Ovary (tissue), 7 donors: ENCODE measurements at regions not wholly inside any gene's neighbourhood (a gene's known extent, or its start where the extent isn't known, plus 50 kb on each side); places are given as distances from the start of the nearest gene placed in this dataset.
"Not testable (repeated sequence)": the region's sequence is repeated elsewhere in the genome, so short reads cannot be mapped to it uniquely, and the experiment has no call there.

Source experiments
- DNase-seq, 5 donors: peaks; one replicate each; pipeline ENCODE4 v3.0.0-alpha.2; 2019 to 2020
- H3K27ac ChIP-seq, 2 donors: fragments of 200-600 bp; one replicate each; pipeline versions ENCODE4 v1.5.1 to v1.8.0; 2019 to 2022
- H3K27me3 ChIP-seq: fragments of 200-600 bp; one replicate; pipeline ENCODE4 v1.8.0; 2022
- H3K36me3 ChIP-seq: fragments of 200-600 bp; sonication (generic); one replicate; pipeline ENCODE4 v1.5.1; 2019
- H3K4me1 ChIP-seq: one replicate; pipeline ENCODE4 v1.8.1; 2013; ENCODE audit warnings: mild to moderate bottlenecking, moderate library complexity; ENCODE audit not compliant: insufficient read depth
- H3K4me3 ChIP-seq: fragments of 200-600 bp; sonication (generic); one replicate; pipeline ENCODE4 v1.5.1; 2017
- H3K9me3 ChIP-seq, 2 donors: fragments of 200-600 bp in 1 of 2; sonication (generic) in 1 of 2; one replicate each; pipeline versions ENCODE4 v1.5.1 to v1.8.1; 2013 to 2019; ENCODE audit warnings: mild to moderate bottlenecking in 1 of 2, moderate library complexity in 1 of 2
- CTCF ChIP-seq, 3 donors: fragments of 450-650 bp in 2 of 3; fragments of 200-600 bp in 1 of 3; IDR thresholded peaks; one replicate each; pipeline versions ENCODE4 v1.5.1 to v1.8.0; 2016 to 2022; ENCODE audit warnings: antibody characterized with exemption in 3 of 3, mild to moderate bottlenecking in 1 of 3
- EP300 ChIP-seq: sonication (generic); formaldehyde crosslinking; IDR thresholded peaks from one replicate; pipeline ENCODE4 v1.6.1; 2017; ENCODE audit warnings: antibody characterized with exemption
- POLR2A ChIP-seq: fragments of 450-650 bp; IDR thresholded peaks from one replicate; pipeline ENCODE4 v1.6.1; 2017; ENCODE audit warnings: antibody characterized with exemption, mild to moderate bottlenecking, moderate library complexity
- WGBS, 3 donors: extraction: QIAGEN DNeasy Blood & Tissue Kit in 1 of 3; methylation state at CpG; one replicate each; pipeline versions ENCODE4 v1.1.5 to v1.1.7; 2013 to 2017; 5-methylcytosine and 5-hydroxymethylcytosine counted together
- intact Hi-C, 4 donors: fragments of 100-400 bp; cut with DNase I; formaldehyde crosslinking; loops; one replicate each; pipeline versions ENCODE4 v1.11.0 to v1.15.1; 2022 to 2023
- donor health status: DM: no; HTN: no; CAD: no; lungs with moderate emphysema.
- donor health status: DM: no; HTN: no; CAD: no.
- donor health status: Bipolar disorder and iron deficiency.
- donor health status: DM: no; HTN: no; CAD: no.
- donor health status: DM: yes; HTN: yes; CAD: no.

GRCh38 chr10:89992575-89992974, 291.2 kb downstream of the KIF20B start:
- 84 to 94% (median 91%) methylated on average over 1 of the region's 1 CpG for WGBS, 3 donors
- intact Hi-C loops: no loop called here
- DNase-seq: no peak
- Histone ChIP-seq H3K36me3 (no peaks in the 10 kb centered on the region), H3K4me3 (no peak overlapping the region), H3K27me3 (no peaks in the 10 kb centered on the region), H3K27ac (no peak overlapping the region), H3K4me1 (no peaks in the 10 kb centered on the region), H3K9me3 (no peaks in the 10 kb centered on the region)
- TF ChIP-seq POLR2A (no peak), CTCF (IDR thresholded peaks at IDR 0.05) (no peak), EP300 (no peak)

DNA sequence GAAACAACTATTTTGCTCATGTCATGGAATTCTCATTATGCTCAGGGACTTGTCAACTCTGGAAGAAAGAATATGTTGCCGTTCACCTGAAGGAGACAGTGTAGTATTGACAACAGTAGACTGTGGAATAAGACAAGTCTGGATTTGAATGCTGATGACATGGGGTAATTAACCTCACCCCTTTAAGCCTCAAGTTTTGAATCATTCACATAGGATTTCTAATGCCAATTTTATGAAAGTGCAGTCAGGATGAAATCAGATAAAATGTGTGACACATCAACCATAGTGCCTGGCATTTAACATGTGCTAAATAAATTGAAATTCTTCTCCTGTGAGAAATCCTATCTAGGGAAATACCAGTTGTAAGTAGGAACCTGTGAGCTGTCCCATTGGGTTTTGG, 305.8 kb downstream of the KIF20B start:
- Histone ChIP-seq H3K4me3 (no peak overlapping the region), H3K27me3 (no peaks in the 10 kb centered on the region), H3K4me1 (no peaks in the 10 kb centered on the region), H3K27ac (no peak overlapping the region), H3K9me3 (no peaks in the 10 kb centered on the region), H3K36me3 (no peaks in the 10 kb centered on the region)
- TF ChIP-seq CTCF (IDR thresholded peaks at IDR 0.05) (no peak), POLR2A (no peak), EP300 (no peak)
- intact Hi-C loops: no loop called here
- no peak for DNase-seq
- WGBS, 3 donors: 81 to 91% (median 89%) methylated on average over 1 of the region's 1 CpG

- H3K27ac ChIP-seq, H3K27me3 ChIP-seq, H3K9me3 ChIP-seq, intact Hi-C loops, DNase-seq, H3K4me1 ChIP-seq, H3K36me3 ChIP-seq, H3K4me3 ChIP-seq: not testable (repeated sequence)
- 68 to 78% (median 69%) methylated on average over 13 to 14 of the region's 14 CpGs for WGBS, 3 donors
Observed at GRCh38 chr10:90011281-90011680, 309.9 kb downstream of the KIF20B start.

DNA sequence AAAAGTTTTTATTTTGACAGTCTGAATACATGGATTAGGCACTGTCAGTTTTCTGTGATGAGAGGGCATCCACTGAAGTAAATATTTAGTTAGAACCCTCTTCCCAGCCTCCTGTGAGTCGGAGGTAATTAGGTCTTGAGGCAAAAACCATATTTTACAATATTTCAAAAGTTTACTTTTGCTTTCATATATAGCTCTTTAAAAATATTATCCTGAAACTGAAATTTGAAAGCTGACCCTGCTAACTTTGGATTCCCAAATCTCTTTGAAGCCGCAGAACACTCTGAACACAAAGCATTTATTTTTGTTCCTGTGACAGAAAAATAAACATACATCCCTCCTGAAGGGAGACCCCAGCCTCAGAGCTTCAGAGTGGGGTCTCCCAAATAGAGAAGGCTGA, 317.4 kb downstream of the KIF20B start:
- TF ChIP-seq EP300 (no peak), POLR2A (no peak), CTCF (IDR thresholded peaks at IDR 0.05) (no peak)
- Histone ChIP-seq H3K27me3 (no peaks in the 10 kb centered on the region), H3K36me3 (no peaks in the 10 kb centered on the region), H3K9me3 (no peaks in the 10 kb centered on the region), H3K4me1 (no peaks in the 10 kb centered on the region), H3K27ac (no peak overlapping the region), H3K4me3 (no peak overlapping the region)
- 53 to 72% (median 56%) methylated on average over 2 of the region's 2 CpGs for WGBS, 3 donors
- no peak for DNase-seq
- intact Hi-C loops: no loop called here

DNA sequence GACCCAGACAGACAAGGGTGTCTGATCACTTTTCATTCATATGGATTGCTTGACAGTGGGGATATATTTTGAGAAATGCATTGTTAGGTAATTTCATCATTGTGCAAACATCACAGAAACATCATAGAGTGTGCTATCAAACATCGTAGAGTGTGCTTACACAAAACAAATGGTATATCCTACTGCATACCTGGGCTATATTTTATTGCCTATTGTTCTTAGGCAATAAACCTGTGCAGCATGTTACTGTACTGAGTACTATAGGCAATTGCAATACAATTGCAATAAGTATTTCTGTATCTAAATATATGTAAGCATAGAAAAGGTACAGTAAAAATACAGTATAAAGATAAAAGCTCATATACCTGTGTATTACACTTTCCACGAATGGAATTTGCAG, 319.1 kb downstream of the KIF20B start:
- intact Hi-C loops: no loop called here
- 79 to 85% (median 79%) methylated on average over 2 of the region's 2 CpGs for WGBS, 3 donors
- TF ChIP-seq POLR2A (no peak), EP300 (no peak), CTCF (IDR thresholded peaks at IDR 0.05) (no peak)

More for the DNA sequence above, 319.1 kb downstream of the KIF20B start:
- DNase-seq: no peak
- Histone ChIP-seq H3K9me3 (no peaks in the 10 kb centered on the region), H3K36me3 (no peaks in the 10 kb centered on the region), H3K27me3 (no peaks in the 10 kb centered on the region), H3K4me1 (no peaks in the 10 kb centered on the region), H3K27ac (no peak overlapping the region), H3K4me3 (no peak overlapping the region)
